WERI-Rb-1 (cell line): ENCODE measurements at regions not wholly inside any gene's neighbourhood (a gene's known extent, or its start where the extent isn't known, plus 50 kb on each side); places are given as distances from the start of the nearest gene placed in this dataset.
A peak's percentile ranks its signal among the peaks of the same experiment; 100 is the strongest.

Source experiments
- DNase-seq: peaks from one replicate; pipeline ENCODE4 v3.0.0-alpha.2; 2020
- H3K27ac ChIP-seq: fragments of 250-450 bp; sonication (Bioruptor Pico); 2 replicates; pipeline ENCODE4 v1.5.1; 2020; ENCODE audit warnings: mild to moderate bottlenecking, moderate library complexity
- H3K27me3 ChIP-seq: fragments of 250-450 bp; sonication (Bioruptor Pico); 2 replicates; pipeline ENCODE4 v1.5.1; 2021; ENCODE audit warnings: mild to moderate bottlenecking, low read depth, moderate library complexity; ENCODE audit not compliant: insufficient read depth, severe bottlenecking
- H3K36me3 ChIP-seq: fragments of 250-450 bp; sonication (Bioruptor Pico); 2 replicates; pipeline ENCODE4 v1.5.1; 2020; ENCODE audit warnings: mild to moderate bottlenecking, moderate library complexity
- H3K4me3 ChIP-seq: 2 replicates; pipeline ENCODE4 v1.5.1; 2011; ENCODE audit warnings: low read depth, mild to moderate bottlenecking, control low read depth, low read length
- H3K9me3 ChIP-seq: fragments of 250-450 bp; sonication (Bioruptor Pico); 2 replicates; pipeline ENCODE4 v1.5.1; 2021; ENCODE audit warnings: mild to moderate bottlenecking, moderate library complexity; ENCODE audit not compliant: severe bottlenecking
- TF ChIP-seq, protein P1 (sequence below): IDR thresholded peaks from 2 replicates; pipeline ENCODE4 v1.5.1; 2011; ENCODE audit warnings: low read depth, mild to moderate bottlenecking, control low read depth, inconsistent platforms, low read length

DNA sequence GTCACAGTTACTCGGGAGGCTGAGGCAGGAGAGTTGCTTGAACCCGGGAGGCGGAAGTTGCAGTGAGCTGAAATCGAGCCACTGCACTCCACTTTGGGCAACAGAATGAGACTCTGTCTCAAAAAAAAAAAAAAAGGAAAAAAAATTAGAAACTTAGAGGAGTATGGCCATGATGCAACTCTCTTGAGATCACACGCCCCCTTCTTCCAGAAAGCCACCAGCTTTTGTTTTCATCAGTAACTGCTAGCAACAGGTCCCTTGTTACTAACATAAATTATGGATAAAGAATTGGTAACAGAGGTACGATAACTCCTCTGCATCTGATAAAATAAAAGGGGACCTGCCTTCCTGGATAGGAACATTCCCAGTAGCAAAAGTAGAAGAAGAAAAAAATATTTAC is 308.2 kb downstream of the CD83 start:
- Histone ChIP-seq H3K4me3 (no peak overlapping the region), H3K36me3 (no peaks in the 10 kb centered on the region), H3K27ac (no peak overlapping the region), H3K9me3 (no peaks in the 10 kb centered on the region), H3K27me3 (no peaks in the 10 kb centered on the region)
- TF ChIP-seq, protein P1, sequence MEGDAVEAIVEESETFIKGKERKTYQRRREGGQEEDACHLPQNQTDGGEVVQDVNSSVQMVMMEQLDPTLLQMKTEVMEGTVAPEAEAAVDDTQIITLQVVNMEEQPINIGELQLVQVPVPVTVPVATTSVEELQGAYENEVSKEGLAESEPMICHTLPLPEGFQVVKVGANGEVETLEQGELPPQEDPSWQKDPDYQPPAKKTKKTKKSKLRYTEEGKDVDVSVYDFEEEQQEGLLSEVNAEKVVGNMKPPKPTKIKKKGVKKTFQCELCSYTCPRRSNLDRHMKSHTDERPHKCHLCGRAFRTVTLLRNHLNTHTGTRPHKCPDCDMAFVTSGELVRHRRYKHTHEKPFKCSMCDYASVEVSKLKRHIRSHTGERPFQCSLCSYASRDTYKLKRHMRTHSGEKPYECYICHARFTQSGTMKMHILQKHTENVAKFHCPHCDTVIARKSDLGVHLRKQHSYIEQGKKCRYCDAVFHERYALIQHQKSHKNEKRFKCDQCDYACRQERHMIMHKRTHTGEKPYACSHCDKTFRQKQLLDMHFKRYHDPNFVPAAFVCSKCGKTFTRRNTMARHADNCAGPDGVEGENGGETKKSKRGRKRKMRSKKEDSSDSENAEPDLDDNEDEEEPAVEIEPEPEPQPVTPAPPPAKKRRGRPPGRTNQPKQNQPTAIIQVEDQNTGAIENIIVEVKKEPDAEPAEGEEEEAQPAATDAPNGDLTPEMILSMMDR, result no peak
- DNase-seq, result no peak

DNA sequence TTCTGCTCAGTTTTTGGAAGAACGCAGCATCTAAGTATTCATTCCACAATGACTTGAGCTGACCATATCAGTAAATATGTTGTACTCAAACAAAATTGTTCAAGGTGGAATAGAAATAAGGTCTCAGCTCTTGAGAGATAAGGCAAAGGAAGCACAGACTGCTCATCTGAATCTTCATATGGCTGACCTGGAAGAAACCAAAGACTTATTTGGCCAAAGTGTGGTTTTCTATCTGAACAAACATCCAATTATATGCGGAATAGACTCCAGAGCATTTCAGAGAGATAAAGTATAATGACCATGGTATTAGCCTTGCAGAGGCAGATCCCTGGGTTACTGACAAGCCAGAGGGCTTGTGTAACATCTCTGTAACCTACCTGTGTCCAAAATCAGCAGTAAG is 308.7 kb downstream of the CD83 start:
- H3K36me3 ChIP-seq, result no peaks in the 10 kb centered on the region
- no peak for DNase-seq
- H3K4me3 ChIP-seq, result no peak overlapping the region
- H3K9me3 ChIP-seq, result no peaks in the 10 kb centered on the region
- TF ChIP-seq, protein P1, result no peak
- no peak overlapping the region for H3K27ac ChIP-seq
- H3K27me3 ChIP-seq, result no peaks in the 10 kb centered on the region

DNA sequence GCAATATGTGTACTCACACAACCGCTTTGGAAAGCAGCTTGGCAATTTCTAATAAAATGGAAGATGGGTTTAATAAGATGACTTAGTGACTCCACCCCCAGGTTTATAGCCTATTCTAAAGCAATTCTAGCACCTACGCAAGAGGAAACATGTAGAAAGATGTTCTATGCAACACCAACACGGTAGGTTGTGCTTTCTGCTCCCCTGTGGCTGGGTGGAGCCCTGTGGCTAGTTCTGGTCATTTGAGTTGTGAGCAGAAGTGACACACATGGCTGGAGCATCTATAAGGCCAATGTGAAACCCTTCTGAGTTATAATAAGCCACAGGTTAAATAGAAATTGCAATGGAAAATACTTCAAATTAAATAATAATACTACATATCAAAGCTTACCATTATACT is 310.7 kb downstream of the CD83 start:
- H3K27ac ChIP-seq, result peak overlapping the region; percentile 9
- H3K4me3 ChIP-seq, result no peak overlapping the region
- TF ChIP-seq, protein P1, result no peak
- H3K36me3 ChIP-seq, result no peaks in the 10 kb centered on the region
- no peak for DNase-seq
- no peaks in the 10 kb centered on the region for H3K9me3 ChIP-seq
- no peaks in the 10 kb centered on the region for H3K27me3 ChIP-seq

DNA sequence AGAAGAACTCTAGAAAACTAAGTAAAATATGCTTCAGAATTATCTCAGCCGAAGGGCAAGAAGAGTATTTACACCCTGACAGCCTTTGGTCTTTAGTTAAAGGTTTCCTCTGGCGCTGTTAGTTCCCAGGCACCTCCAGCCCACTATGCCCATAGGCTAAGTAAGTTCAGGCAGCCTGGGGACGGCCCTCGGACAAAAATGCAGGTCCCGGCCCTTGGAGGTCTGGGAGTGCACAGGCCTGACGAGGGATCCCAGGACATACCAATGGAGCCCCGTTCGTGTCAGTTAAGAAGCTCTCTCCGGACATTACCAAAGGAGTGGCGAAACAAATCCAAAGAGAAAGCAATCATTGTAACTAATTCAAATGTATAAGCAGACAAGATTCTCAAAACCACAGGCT is 311.8 kb downstream of the CD83 start:
- TF ChIP-seq, protein P1, result no peak
- Histone ChIP-seq H3K27ac (peak overlapping the region; percentile 9), H3K9me3 (no peaks in the 10 kb centered on the region), H3K4me3 (no peak overlapping the region), H3K36me3 (no peaks in the 10 kb centered on the region), H3K27me3 (no peaks in the 10 kb centered on the region)
- DNase-seq, result peak; percentile 23

DNA sequence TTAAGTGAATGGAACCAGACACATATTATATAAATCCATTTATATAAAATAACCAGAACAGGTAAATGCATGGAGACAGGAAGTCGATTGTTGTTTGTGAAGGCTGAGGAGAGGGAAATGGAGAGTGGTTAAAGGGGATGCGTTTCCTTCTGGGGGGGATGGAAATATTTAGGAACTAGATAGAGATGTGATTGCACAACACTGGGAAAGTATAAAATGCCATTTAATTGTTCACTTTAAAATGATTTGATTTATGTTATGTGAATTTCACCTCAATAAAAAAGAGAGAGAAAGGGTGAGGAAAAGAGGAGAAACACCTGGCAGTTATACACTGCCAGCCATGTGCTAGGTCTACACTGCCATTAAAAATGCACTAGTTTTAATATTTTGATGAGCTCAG is 312.6 kb downstream of the CD83 start:
- no peak overlapping the region for H3K4me3 ChIP-seq
- no peaks in the 10 kb centered on the region for H3K36me3 ChIP-seq
- TF ChIP-seq, protein P1, result no peak
- H3K9me3 ChIP-seq, result no peaks in the 10 kb centered on the region
- H3K27ac ChIP-seq, result no peak overlapping the region
- H3K27me3 ChIP-seq, result no peaks in the 10 kb centered on the region
- DNase-seq, result no peak
